GM23248 (cell line): ENCODE measurements at regions not wholly inside any gene's neighbourhood (a gene's known extent, or its start where the extent isn't known, plus 50 kb on each side); places are given as distances from the start of the nearest gene placed in this dataset.

Experiments
- DNase-seq: peaks from one replicate; pipeline ENCODE4 v3.0.0-alpha.2; 2015
- H2AFZ ChIP-seq: fragments of 200-600 bp; sonication (generic); 2 replicates; pipeline ENCODE4 v1.6.1; 2016; ENCODE audit warnings: antibody characterized with exemption
- H3F3A ChIP-seq: fragments of 200-600 bp; sonication (generic); 2 replicates; pipeline ENCODE4 v1.6.1; 2016; ENCODE audit warnings: mild to moderate bottlenecking, antibody characterized with exemption, mixed run types; ENCODE audit not compliant: insufficient read depth
- H3K27ac ChIP-seq: fragments of 200-600 bp; sonication (generic); 2 replicates; pipeline ENCODE4 v1.5.1; 2016; ENCODE audit warnings: mild to moderate bottlenecking
- H3K27me3 ChIP-seq: fragments of 200-600 bp; sonication (generic); replicated peaks from 2 replicates; pipeline ENCODE4 v1.6.1; 2016; ENCODE audit warnings: mild to moderate bottlenecking; ENCODE audit not compliant: insufficient read depth
- H3K36me3 ChIP-seq: fragments of 200-600 bp; sonication (generic); 2 replicates; pipeline ENCODE4 v1.6.1; 2016; ENCODE audit warnings: low read depth, mild to moderate bottlenecking
- H3K4me1 ChIP-seq: fragments of 200-600 bp; sonication (generic); 2 replicates; pipeline ENCODE4 v1.6.1; 2016; ENCODE audit warnings: mild to moderate bottlenecking; ENCODE audit not compliant: insufficient read depth
- H3K4me2 ChIP-seq: fragments of 200-600 bp; sonication (generic); one replicate; pipeline ENCODE4 v1.6.1; 2016; ENCODE audit warnings: mild to moderate bottlenecking; ENCODE audit not compliant: unreplicated experiment
- H3K4me3 ChIP-seq: fragments of 200-600 bp; sonication (generic); 2 replicates; pipeline ENCODE4 v1.5.1; 2016; ENCODE audit warnings: mild to moderate bottlenecking
- H3K79me2 ChIP-seq: fragments of 200-600 bp; sonication (generic); 2 replicates; pipeline ENCODE4 v1.6.1; 2016; ENCODE audit warnings: mild to moderate bottlenecking; ENCODE audit not compliant: insufficient read depth
- H3K9ac ChIP-seq: fragments of 200-600 bp; sonication (generic); 2 replicates; pipeline ENCODE4 v1.6.1; 2016; ENCODE audit warnings: mild to moderate bottlenecking
- H3K9me2 ChIP-seq: fragments of 200-600 bp; sonication (generic); 2 replicates; pipeline ENCODE4 v1.6.1; 2016; ENCODE audit warnings: mixed run types, mild to moderate bottlenecking, moderate library complexity; ENCODE audit not compliant: insufficient read depth
- H3K9me3 ChIP-seq: fragments of 200-600 bp; sonication (generic); one replicate; pipeline ENCODE4 v1.6.1; 2017; ENCODE audit warnings: low read depth
- H4K20me1 ChIP-seq: fragments of 200-600 bp; sonication (generic); 2 replicates; pipeline ENCODE4 v1.6.0; 2016; ENCODE audit not compliant: insufficient read depth
- EZH2 ChIP-seq: fragments of 200-600 bp; sonication (generic); IDR thresholded peaks from 2 replicates; pipeline ENCODE4 v1.6.1; 2018; ENCODE audit warnings: antibody characterized with exemption, mild to moderate bottlenecking; ENCODE audit not compliant: insufficient read depth, poor library complexity, severe bottlenecking
- EZH2phosphoT487 ChIP-seq: fragments of 200-600 bp; sonication (generic); IDR thresholded peaks from 2 replicates; pipeline ENCODE4 v1.6.1; 2018; ENCODE audit warnings: antibody characterized with exemption, moderate library complexity, mild to moderate bottlenecking, low read depth; ENCODE audit not compliant: insufficient read depth
- WGBS, 2 experiments: methylation state at CpG; one replicate each; pipeline ENCODE4 v1.1.6; 2015 to 2017; ENCODE audit warnings: low lambda C conversion rate in 2 of 2, low coverage in 1 of 2; ENCODE audit errors: missing lambda C conversion rate in 2 of 2; 5-methylcytosine and 5-hydroxymethylcytosine counted together
- in situ Hi-C: fragments of 300-500 bp; cut with MboI; formaldehyde crosslinking; loops from 2 replicates; pipeline ENCODE4 v1.15.0; 2020

DNA sequence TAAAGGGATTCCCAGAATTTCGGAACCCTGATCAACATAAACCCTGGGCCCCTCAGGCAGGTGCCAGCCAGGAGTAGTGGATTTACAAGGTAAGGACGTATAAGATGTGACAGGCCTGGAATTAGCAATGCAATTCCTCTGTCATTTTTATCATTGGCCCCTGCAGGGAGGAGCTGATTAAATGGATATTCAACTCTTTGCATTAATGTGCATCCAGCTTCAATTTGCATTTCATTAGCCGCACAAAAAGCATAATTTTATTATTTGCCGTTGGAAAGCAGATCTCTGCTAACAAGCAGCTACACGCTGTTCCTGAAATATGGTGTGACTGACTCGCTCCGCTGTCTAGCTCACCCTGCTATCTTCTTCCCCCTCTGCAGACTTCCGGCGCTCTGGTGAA lies 195.8 kb downstream of the RPS24 start:
- 90 to 96% methylated on average over 9 of the region's 9 CpGs for WGBS, 2 experiments
- Histone ChIP-seq H4K20me1 (no peaks in the 10 kb centered on the region), H3K9ac (no peak overlapping the region), H3K4me1 (peaks cover 13% of the 10 kb centered on the region), H3K27ac (no peak overlapping the region), H3K4me3 (no peak overlapping the region), H3K9me2 (no peaks in the 10 kb centered on the region), H3K4me2 (no peak overlapping the region), H3F3A (peaks cover 8% of the 10 kb centered on the region; the same call in 1 of the 2 replicates), H3K79me2 (no peaks in the 10 kb centered on the region), H3K27me3 (no peaks in the 10 kb centered on the region), H3K36me3 (no peaks in the 10 kb centered on the region), H2AFZ (no peak overlapping the region), H3K9me3 (no peaks in the 10 kb centered on the region)
- no peak for DNase-seq
- TF ChIP-seq EZH2phosphoT487 (no peak), EZH2 (no peak)
- in situ Hi-C loops, result no loop called here

DNA sequence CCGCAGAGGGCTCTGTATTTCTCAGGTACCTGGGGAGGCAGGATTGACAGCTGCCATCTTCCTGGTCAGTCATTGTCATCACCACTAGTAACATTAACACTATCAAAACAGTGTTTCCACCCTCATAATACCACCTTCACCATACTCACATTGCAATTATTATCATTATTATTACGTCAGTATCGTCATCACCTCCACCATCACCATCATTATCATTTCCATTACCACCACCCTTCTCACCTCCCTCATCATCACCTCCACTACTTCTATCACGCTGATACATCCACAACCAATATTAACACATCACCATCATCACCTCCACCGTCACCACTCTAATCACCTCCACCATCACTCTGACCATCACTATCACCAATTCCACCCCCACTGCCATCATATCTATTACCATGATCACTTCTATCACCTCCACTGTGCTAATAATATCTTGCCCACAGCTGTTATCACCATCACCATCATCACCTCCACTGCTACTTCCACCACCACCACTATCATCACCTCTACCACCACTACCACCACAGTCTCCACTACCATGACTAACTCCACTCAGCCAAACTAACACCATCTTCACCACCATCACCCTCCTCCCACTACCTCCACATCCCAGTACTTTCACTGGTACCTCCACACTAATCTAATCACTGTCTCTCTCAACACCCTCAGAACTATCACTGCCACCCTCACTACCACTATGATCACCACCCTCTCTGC lies 196.4 kb downstream of the RPS24 start:
- no peak for TF ChIP-seq EZH2
- no peak for TF ChIP-seq EZH2phosphoT487
- H2AFZ ChIP-seq, result no peak overlapping the region
- no peaks in the 10 kb centered on the region for H3K36me3 ChIP-seq
- no peaks in the 10 kb centered on the region for H3K9me3 ChIP-seq
- no peaks in the 10 kb centered on the region for H3K27me3 ChIP-seq
- no peaks in the 10 kb centered on the region for H3K79me2 ChIP-seq
- H3F3A ChIP-seq, result peaks cover 4% of the 10 kb centered on the region; the same call in 1 of the 2 replicates
- no peak overlapping the region for H3K27ac ChIP-seq
- no peak for DNase-seq
- in situ Hi-C loops, result no loop called here
- no peaks in the 10 kb centered on the region for H3K9me2 ChIP-seq
- no peaks in the 10 kb centered on the region for H4K20me1 ChIP-seq
- 92% methylated on average over 5 of the region's 5 CpGs for WGBS, 2 experiments
- H3K4me3 ChIP-seq, result no peak overlapping the region
- peaks cover 8% of the 10 kb centered on the region for H3K4me1 ChIP-seq
- no peak overlapping the region for H3K9ac ChIP-seq
- no peak overlapping the region for H3K4me2 ChIP-seq

DNA sequence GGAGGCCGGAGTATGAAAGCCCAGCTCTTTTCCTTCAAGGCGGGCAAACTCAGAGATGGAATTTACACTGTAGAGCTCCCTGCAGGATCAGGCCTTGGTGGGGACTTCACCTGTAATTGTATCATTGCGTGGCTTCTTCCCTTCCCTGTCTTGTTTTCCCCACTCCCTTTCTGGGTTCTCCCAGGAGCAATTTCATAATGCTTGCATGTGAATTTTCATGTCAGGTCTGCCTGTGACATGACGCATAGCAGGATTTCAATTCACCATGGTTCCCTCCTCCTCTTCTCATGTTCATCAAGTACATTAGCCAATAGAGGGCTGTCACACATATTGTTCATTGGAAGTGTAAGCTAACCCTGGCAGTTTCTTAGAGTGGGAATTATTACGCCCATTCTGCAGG lies 197.7 kb downstream of the RPS24 start:
- no peak for DNase-seq
- no peaks in the 10 kb centered on the region for H4K20me1 ChIP-seq
- no peak overlapping the region for H3K4me2 ChIP-seq
- no peak overlapping the region for H3K4me3 ChIP-seq
- no peaks in the 10 kb centered on the region for H3K9me2 ChIP-seq
- no peaks in the 10 kb centered on the region for H3K36me3 ChIP-seq
- H3F3A ChIP-seq, result no peaks in the 10 kb centered on the region
- no peaks in the 10 kb centered on the region for H3K9me3 ChIP-seq
- TF ChIP-seq EZH2phosphoT487 (no peak), EZH2 (no peak)
- H3K9ac ChIP-seq, result no peak overlapping the region
- H3K27ac ChIP-seq, result no peak overlapping the region
- H3K79me2 ChIP-seq, result no peaks in the 10 kb centered on the region
- in situ Hi-C loops, result no loop called here
- whole genome bisulfite sequencing, 2 experiments, result 89 to 91% methylated on average over 5 of the region's 5 CpGs
- H3K27me3 ChIP-seq, result no peaks in the 10 kb centered on the region
- H2AFZ ChIP-seq, result no peak overlapping the region
- H3K4me1 ChIP-seq, result peaks cover 4% of the 10 kb centered on the region; the same call in 1 of the 2 replicates

DNA sequence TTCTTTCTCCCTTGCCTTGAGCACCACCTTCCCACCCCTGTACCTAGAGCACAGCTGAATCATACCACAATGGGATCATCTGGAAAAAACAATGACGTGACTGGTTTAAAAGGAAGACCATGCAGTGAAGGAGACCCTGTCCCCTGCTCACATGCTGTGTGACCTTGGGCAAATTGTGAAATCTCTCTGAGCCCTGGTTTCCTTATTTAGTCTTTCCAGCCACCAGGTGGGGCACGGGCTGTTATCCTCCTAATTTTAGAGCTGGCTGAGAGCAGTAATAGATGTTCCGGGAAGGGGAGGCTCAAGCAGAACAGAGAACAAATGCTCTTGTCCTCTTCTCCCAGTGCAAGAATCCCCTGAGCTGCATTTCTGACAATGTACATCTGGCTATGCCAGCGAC lies 198.3 kb downstream of the RPS24 start:
- no peaks in the 10 kb centered on the region for H3F3A ChIP-seq
- H3K4me2 ChIP-seq, result no peak overlapping the region
- H3K36me3 ChIP-seq, result no peaks in the 10 kb centered on the region
- no peaks in the 10 kb centered on the region for H3K9me2 ChIP-seq
- peak; percentile 68 for DNase-seq
- H3K27ac ChIP-seq, result no peak overlapping the region
- no peaks in the 10 kb centered on the region for H3K27me3 ChIP-seq
- H3K9me3 ChIP-seq, result no peaks in the 10 kb centered on the region
- no peak for TF ChIP-seq EZH2phosphoT487
- TF ChIP-seq EZH2, result no peak
- peaks cover 4% of the 10 kb centered on the region; the same call in 1 of the 2 replicates for H3K4me1 ChIP-seq
- H4K20me1 ChIP-seq, result no peaks in the 10 kb centered on the region
- no peak overlapping the region for H3K9ac ChIP-seq
- in situ Hi-C loops, result no loop called here
- H2AFZ ChIP-seq, result peak overlapping the region; percentile 34; the same call in 1 of the 2 replicates
- no peak overlapping the region for H3K4me3 ChIP-seq
- H3K79me2 ChIP-seq, result no peaks in the 10 kb centered on the region
- WGBS, 2 experiments, result 53 to 66% methylated on average over 4 of the region's 4 CpGs
